HAP-1 (cell line): ENCODE measurements at regions not wholly inside any gene's neighbourhood (a gene's known extent, or its start where the extent isn't known, plus 50 kb on each side); places are given as distances from the start of the nearest gene placed in this dataset.
A peak's percentile ranks its signal among the peaks of the same experiment; 100 is the strongest.

ENCODE experiments used
- DNase-seq, 2 experiments: peaks; one replicate each; pipeline ENCODE4 v3.0.0-alpha.2; 2016 to 2020; ENCODE audit warnings: low spot score in 2 of 2
- H3K27me3 ChIP-seq: fragments of 250-450 bp; sonication (Bioruptor Pico); 2 replicates; pipeline ENCODE4 v1.5.1; 2020; ENCODE audit warnings: low read depth, mild to moderate bottlenecking, moderate library complexity
- H3K36me3 ChIP-seq: fragments of 250-450 bp; sonication (Bioruptor Pico); replicated peaks from 2 replicates; pipeline ENCODE4 v1.5.1; 2020; ENCODE audit warnings: mild to moderate bottlenecking
- H3K4me1 ChIP-seq: fragments of 250-450 bp; sonication (Bioruptor Pico); 2 replicates; pipeline ENCODE4 v1.5.1; 2020; ENCODE audit warnings: mild to moderate bottlenecking
- H3K4me3 ChIP-seq: fragments of 250-450 bp; sonication (Bioruptor Pico); 2 replicates; pipeline ENCODE4 v1.5.1; 2020; ENCODE audit warnings: mild to moderate bottlenecking, moderate library complexity
- H3K9me3 ChIP-seq: fragments of 250-450 bp; sonication (Bioruptor Pico); 2 replicates; pipeline ENCODE4 v1.5.1; 2020; ENCODE audit warnings: mild to moderate bottlenecking, moderate library complexity
- in situ Hi-C: fragments of 300-500 bp; cut with MboI; formaldehyde crosslinking; loops from 3 replicates; pipeline ENCODE4 v1.14.3; 2020; ENCODE audit warnings: low sequenced_read_pairs, inconsistent platforms, mixed read lengths

- Histone ChIP-seq H3K4me1 (no peaks in the 10 kb centered on the region), H3K9me3 (no peaks in the 10 kb centered on the region), H3K27me3 (no peaks in the 10 kb centered on the region), H3K36me3 (no peaks in the 10 kb centered on the region), H3K4me3 (no peak overlapping the region)
- in situ Hi-C loops, result no loop called here
- no peak for DNase-seq
Observed at GRCh38 chr10:121296378-121296777, 301.9 kb downstream of the FGFR2 start.

DNA sequence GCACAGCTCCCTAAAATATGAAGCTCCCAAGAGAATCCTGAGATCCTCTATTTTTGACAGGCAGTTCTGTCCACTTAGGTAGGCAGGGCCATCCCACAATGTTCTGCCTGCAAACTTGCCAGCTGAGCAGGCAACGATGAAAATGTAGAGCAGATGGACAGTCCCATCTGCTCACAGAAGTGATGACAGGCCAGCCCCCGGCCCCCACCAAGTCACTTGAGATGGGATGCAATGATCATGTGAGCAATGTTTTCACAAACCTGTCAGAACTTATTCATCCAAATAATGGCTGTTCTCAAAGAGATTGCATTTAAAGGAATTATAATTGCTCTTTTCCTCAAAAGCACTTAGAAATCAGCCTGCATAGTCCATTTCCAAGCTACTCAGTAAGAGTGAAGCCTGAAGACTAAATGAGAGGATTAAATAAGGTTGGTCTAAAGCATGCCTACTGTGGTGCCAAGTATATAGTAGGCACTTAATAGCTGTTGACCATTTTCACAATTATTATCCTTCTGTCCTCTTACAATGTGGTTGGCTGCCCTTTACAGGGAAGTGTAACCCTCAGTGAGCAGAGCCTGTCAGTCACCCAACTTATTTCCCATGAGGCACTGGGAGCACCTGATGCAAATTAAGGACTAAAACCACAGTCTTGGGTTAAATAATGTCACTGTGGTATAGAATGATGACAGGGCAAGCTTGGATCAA lies 301.2 kb downstream of the FGFR2 start:
- H3K9me3 ChIP-seq, result no peaks in the 10 kb centered on the region
- in situ Hi-C loops, result no loop called here
- no peaks in the 10 kb centered on the region for H3K36me3 ChIP-seq
- H3K4me1 ChIP-seq, result no peaks in the 10 kb centered on the region; the same call in 1 of the 2 replicates
- H3K27me3 ChIP-seq, result no peaks in the 10 kb centered on the region
- H3K4me3 ChIP-seq, result no peak overlapping the region
- no peak for DNase-seq

DNA sequence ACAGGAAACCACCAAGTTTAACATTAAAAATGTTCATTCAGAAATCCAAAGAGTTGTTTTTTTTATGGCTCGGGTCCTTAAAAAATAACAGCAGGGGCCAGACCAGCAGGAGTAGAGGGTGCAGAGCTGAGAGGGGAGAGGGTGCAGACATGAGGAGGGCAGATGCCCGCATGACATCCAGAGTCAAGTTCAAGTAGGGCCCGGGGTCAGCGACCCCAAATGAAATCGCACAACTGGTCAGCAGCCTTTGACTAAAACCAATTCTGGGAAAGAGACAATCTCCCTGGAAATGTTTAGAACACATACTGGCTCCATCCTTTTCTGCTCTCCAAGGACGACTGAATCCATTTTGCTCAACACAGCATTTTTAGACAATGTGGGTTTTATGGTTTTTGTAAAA lies 297.5 kb downstream of the FGFR2 start:
- no peak for DNase-seq
- peaks cover 20% of the 10 kb centered on the region for H3K4me1 ChIP-seq
- in situ Hi-C loops, result no loop called here
- no peaks in the 10 kb centered on the region for H3K27me3 ChIP-seq
- no peak overlapping the region for H3K4me3 ChIP-seq
- no peaks in the 10 kb centered on the region for H3K9me3 ChIP-seq
- no peaks in the 10 kb centered on the region for H3K36me3 ChIP-seq

GRCh38 chr10:121302541-121303180 lies 295.6 kb downstream of the FGFR2 start:
- H3K4me3 ChIP-seq, result no peak overlapping the region
- peaks cover 20% of the 10 kb centered on the region for H3K4me1 ChIP-seq
- no peaks in the 10 kb centered on the region for H3K36me3 ChIP-seq
- no peaks in the 10 kb centered on the region for H3K27me3 ChIP-seq
- peak; percentile 32 to 33 for DNase-seq
- in situ Hi-C loops, result no loop called here
- H3K9me3 ChIP-seq, result no peaks in the 10 kb centered on the region

DNA sequence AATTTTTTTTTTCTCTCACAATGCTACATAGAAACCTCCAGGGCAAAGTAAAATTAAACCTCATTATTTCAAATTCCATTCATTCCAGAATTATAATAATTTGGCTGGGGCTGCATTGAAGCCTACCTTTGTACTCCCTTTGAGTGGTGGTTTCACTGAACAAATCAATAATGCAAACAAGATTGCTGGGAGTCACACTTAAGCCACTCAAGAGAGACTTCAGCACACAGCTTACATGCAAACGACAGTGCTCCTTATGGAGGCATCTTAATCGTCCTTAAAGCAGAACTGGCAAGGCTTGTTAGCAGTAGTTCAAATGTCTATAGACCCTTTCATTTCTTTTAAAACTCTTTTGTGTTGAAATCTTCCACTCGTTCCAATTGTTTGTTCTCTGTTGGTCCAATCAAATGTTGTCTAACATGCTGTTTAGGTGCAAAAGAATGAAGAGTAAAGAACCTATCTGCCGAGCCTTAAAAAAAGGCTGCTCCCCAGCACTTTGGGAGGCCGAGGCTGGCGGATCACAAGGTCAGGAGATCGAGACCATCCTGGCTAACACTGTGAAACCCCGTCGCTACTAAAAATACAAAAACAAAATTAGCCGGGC lies 294.9 kb downstream of the FGFR2 start:
- H3K36me3 ChIP-seq, result no peaks in the 10 kb centered on the region
- peaks cover 20% of the 10 kb centered on the region for H3K4me1 ChIP-seq
- H3K4me3 ChIP-seq, result no peak overlapping the region
- H3K27me3 ChIP-seq, result no peaks in the 10 kb centered on the region
- DNase-seq, result peak; percentile 67 to 98
- no peaks in the 10 kb centered on the region for H3K9me3 ChIP-seq
- in situ Hi-C loops, result no loop called here

DNA sequence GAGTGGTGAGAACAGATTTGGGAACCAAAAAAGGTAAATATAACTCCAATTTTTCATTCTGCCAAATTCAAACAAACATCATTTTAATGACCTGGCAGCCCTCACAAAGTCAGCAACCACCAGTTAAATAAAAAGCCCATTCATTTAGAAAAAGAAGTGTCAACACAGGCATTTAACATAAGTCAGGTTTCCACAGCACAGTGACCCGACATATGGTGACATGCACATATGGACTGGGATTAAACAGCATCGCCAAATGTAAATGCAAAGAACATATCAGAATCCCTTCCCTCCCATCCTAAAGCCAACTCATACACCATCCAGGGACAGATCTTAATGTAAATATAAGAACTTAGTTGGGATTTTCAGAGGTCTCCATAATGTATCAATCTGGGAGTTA lies 293.2 kb downstream of the FGFR2 start:
- in situ Hi-C loops, result no loop called here
- Histone ChIP-seq H3K27me3 (no peaks in the 10 kb centered on the region), H3K4me3 (no peak overlapping the region), H3K36me3 (no peaks in the 10 kb centered on the region), H3K4me1 (peaks cover 23% of the 10 kb centered on the region), H3K9me3 (no peaks in the 10 kb centered on the region)
- DNase-seq, result no peak

- no peaks in the 10 kb centered on the region for H3K27me3 ChIP-seq
- no peak for DNase-seq
- no peaks in the 10 kb centered on the region for H3K9me3 ChIP-seq
- in situ Hi-C loops, result no loop called here
- peaks cover 30% of the 10 kb centered on the region for H3K4me1 ChIP-seq
- H3K36me3 ChIP-seq, result no peaks in the 10 kb centered on the region
- no peak overlapping the region for H3K4me3 ChIP-seq
Observed at GRCh38 chr10:121306159-121306673, 292.0 kb downstream of the FGFR2 start.

- in situ Hi-C loops, result no loop called here
- Histone ChIP-seq H3K36me3 (no peaks in the 10 kb centered on the region), H3K4me1 (peaks cover 37% of the 10 kb centered on the region), H3K27me3 (no peaks in the 10 kb centered on the region), H3K4me3 (no peak overlapping the region), H3K9me3 (no peaks in the 10 kb centered on the region)
- no peak for DNase-seq
Observed at GRCh38 chr10:121307411-121307980, 290.7 kb downstream of the FGFR2 start.

- Histone ChIP-seq H3K9me3 (no peaks in the 10 kb centered on the region), H3K4me1 (peaks cover 37% of the 10 kb centered on the region), H3K4me3 (no peak overlapping the region), H3K27me3 (no peaks in the 10 kb centered on the region), H3K36me3 (no peaks in the 10 kb centered on the region)
- DNase-seq, result no peak
- in situ Hi-C loops, result no loop called here
Observed at GRCh38 chr10:121308020-121308419, 290.2 kb downstream of the FGFR2 start.

- peaks cover 31% of the 10 kb centered on the region for H3K4me1 ChIP-seq
- no peak for DNase-seq
- H3K27me3 ChIP-seq, result no peaks in the 10 kb centered on the region
- H3K36me3 ChIP-seq, result no peaks in the 10 kb centered on the region
- no peak overlapping the region for H3K4me3 ChIP-seq
- H3K9me3 ChIP-seq, result no peaks in the 10 kb centered on the region
- in situ Hi-C loops, result no loop called here
Observed at GRCh38 chr10:121309164-121309563, 289.1 kb downstream of the FGFR2 start.

GRCh38 chr10:121310151-121310711 lies 288.0 kb downstream of the FGFR2 start:
- Histone ChIP-seq H3K27me3 (no peaks in the 10 kb centered on the region), H3K9me3 (no peaks in the 10 kb centered on the region), H3K4me3 (no peak overlapping the region), H3K4me1 (peaks cover 26% of the 10 kb centered on the region), H3K36me3 (no peaks in the 10 kb centered on the region)
- in situ Hi-C loops, result no loop called here
- DNase-seq, result peak; percentile 53 to 58

GRCh38 chr10:121311812-121312443 lies 286.3 kb downstream of the FGFR2 start:
- Histone ChIP-seq H3K9me3 (no peaks in the 10 kb centered on the region), H3K36me3 (no peaks in the 10 kb centered on the region), H3K4me1 (peaks cover 26% of the 10 kb centered on the region), H3K27me3 (no peaks in the 10 kb centered on the region), H3K4me3 (no peak overlapping the region)
- in situ Hi-C loops, result no loop called here
- DNase-seq, result peak; percentile 36 to 74

DNA sequence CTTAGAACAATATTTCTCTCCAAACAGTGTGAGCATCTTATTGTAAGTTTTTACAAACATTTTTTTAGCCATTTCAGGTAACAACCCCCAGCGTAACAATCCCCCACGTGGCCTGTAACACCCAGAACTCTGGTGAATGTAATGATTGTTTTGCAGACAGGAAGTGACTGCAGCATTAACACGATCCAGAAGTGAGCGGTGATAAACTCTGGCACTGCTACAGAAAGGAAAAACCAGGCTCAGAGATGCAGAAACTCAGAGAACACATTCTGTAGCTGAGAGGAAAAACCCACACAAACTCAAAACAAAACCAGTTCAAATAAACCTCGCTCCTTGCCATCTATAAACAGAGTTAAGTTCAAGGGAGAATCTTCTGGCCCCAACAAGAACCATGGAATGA lies 285.7 kb downstream of the FGFR2 start:
- Histone ChIP-seq H3K4me3 (no peak overlapping the region), H3K4me1 (peaks cover 26% of the 10 kb centered on the region), H3K36me3 (no peaks in the 10 kb centered on the region), H3K27me3 (no peaks in the 10 kb centered on the region), H3K9me3 (no peaks in the 10 kb centered on the region)
- in situ Hi-C loops, result no loop called here
- DNase-seq, result no peak
